Muscle layer of duodenum (tissue), 2 donors: ENCODE measurements at regions not wholly inside any gene's neighbourhood (a gene's known extent, or its start where the extent isn't known, plus 50 kb on each side); places are given as distances from the start of the nearest gene placed in this dataset.
"Not testable (repeated sequence)": the region's sequence is repeated elsewhere in the genome, so short reads cannot be mapped to it uniquely, and the experiment has no call there.

Experiments
- H3K27ac ChIP-seq: one replicate; pipeline ENCODE4 v1.7.0; 2013; ENCODE audit warnings: mild to moderate bottlenecking, low read length
- H3K27me3 ChIP-seq: one replicate; pipeline ENCODE4 v1.7.0; 2013; ENCODE audit warnings: low read depth, mild to moderate bottlenecking, control low read depth, low read length
- H3K36me3 ChIP-seq, 2 donors: one replicate each; pipeline ENCODE4 v1.7.0; 2013; ENCODE audit warnings: low read length in 2 of 2, control low read depth in 1 of 2, mild to moderate bottlenecking in 1 of 2; ENCODE audit not compliant: insufficient read depth in 2 of 2, control insufficient read depth in 1 of 2
- H3K4me1 ChIP-seq, 2 donors: one replicate each; pipeline ENCODE4 v1.7.0; 2013; ENCODE audit warnings: low read length in 2 of 2, mild to moderate bottlenecking in 2 of 2, control low read depth in 1 of 2, moderate library complexity in 1 of 2; ENCODE audit not compliant: insufficient read depth in 2 of 2, control insufficient read depth in 1 of 2
- H3K4me3 ChIP-seq, 2 donors: one replicate each; pipeline ENCODE4 v1.7.0; 2013; ENCODE audit warnings: low read length in 2 of 2, low read depth in 1 of 2, mild to moderate bottlenecking in 1 of 2
- H3K9me3 ChIP-seq, 2 donors: one replicate each; pipeline ENCODE4 v1.7.0; 2013; ENCODE audit warnings: low read length in 2 of 2, control low read depth in 1 of 2, mild to moderate bottlenecking in 1 of 2; ENCODE audit not compliant: control insufficient read depth in 1 of 2
- donor health status: healthy.

DNA sequence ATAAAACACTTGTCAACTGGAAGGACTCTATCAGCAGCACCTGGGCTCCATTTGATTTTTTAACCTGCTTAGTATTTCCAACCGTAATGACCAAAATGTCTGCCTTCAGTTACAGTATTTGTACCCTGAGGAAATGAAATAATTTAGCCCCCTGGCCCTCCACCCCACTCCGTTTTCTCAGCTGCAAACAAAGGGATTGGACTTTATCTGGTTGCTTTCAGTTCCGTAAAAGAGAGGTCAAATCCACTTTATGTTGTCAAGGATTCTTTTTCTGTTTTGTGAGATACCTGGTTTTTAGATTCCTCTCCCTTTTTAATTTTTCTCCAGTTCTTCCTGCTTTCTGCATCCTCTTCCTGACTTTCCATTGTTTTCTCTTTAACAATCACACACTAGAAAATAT is 64.4 kb upstream of the BMP2 start:
- no peak overlapping the region for H3K4me3 ChIP-seq
- peaks cover 0 to 18% of the 10 kb centered on the region in 2 donors for H3K4me1 ChIP-seq
- no peaks in the 10 kb centered on the region for H3K27me3 ChIP-seq
- H3K27ac ChIP-seq: peak overlapping the region; percentile 75
- no peaks in the 10 kb centered on the region for H3K36me3 ChIP-seq
- no peaks in the 10 kb centered on the region for H3K9me3 ChIP-seq

DNA sequence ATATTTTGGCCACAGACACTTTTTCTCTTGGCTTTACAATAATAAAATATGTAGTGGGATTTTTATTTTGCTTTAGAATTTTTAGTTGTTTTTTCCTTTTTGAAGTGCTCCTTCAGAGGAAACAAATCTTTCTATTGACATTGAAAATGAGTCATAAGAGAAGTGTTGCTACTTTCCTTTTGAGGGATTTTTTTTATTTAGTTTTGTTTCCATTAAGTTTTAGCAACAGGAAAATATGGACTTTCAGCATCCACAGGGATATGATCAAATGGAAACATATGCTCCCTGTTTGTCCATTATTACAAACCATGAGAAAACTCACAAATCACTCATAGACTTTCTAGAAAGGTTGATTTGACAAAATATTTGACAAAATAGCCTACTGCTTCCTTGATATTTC is 65.3 kb upstream of the BMP2 start:
- H3K4me1 ChIP-seq: peaks cover 0 to 18% of the 10 kb centered on the region in 2 donors
- no peaks in the 10 kb centered on the region for H3K9me3 ChIP-seq
- no peaks in the 10 kb centered on the region for H3K27me3 ChIP-seq
- H3K27ac ChIP-seq: peak overlapping the region; percentile 39
- H3K4me3 ChIP-seq: no peak overlapping the region
- no peaks in the 10 kb centered on the region for H3K36me3 ChIP-seq

- no peak overlapping the region for H3K27ac ChIP-seq
- H3K36me3 ChIP-seq: no peaks in the 10 kb centered on the region
- H3K27me3 ChIP-seq: no peaks in the 10 kb centered on the region
- no peaks in the 10 kb centered on the region for H3K9me3 ChIP-seq
- H3K4me1 ChIP-seq: peaks cover 0 to 18% of the 10 kb centered on the region in 2 donors
- no peak overlapping the region for H3K4me3 ChIP-seq
These were observed 66.7 kb upstream of the BMP2 start for GRCh38 chr20:6700563-6701329.

DNA sequence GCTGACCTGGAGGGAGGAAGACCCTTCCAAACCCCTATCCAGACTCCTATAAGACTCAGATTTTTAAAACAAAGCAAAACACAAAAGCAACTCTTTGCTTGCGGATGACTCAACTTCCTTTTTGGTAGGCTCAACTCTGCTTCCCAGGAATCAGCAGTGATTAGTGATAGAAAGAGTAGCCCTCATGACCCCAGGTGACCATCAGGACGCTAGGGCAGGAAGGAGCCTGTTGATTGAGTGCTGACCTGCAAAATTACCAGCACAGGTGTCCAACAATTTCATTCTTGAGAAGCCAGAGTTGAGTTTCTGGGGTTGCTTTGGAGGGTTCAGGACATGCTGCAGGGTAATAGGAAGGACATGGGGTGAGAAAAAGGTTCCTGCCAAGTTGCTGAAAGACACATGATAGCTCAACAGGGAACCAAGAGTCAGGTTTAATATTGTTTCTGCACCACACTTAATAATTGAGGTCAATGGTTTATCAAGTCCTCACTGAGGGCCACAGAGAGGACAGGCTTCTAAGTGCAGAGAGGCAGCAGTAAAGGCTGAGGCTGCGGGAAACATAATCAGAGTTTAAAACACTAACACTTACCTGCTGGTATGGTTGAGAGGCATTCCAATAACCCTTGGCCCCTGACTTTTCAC is 67.4 kb upstream of the BMP2 start:
- Histone ChIP-seq H3K27ac (no peak overlapping the region), H3K27me3 (no peaks in the 10 kb centered on the region), H3K4me1 (peaks cover 0 to 13% of the 10 kb centered on the region in 2 donors), H3K36me3 (no peaks in the 10 kb centered on the region), H3K4me3 (no peak overlapping the region), H3K9me3 (no peaks in the 10 kb centered on the region)

DNA sequence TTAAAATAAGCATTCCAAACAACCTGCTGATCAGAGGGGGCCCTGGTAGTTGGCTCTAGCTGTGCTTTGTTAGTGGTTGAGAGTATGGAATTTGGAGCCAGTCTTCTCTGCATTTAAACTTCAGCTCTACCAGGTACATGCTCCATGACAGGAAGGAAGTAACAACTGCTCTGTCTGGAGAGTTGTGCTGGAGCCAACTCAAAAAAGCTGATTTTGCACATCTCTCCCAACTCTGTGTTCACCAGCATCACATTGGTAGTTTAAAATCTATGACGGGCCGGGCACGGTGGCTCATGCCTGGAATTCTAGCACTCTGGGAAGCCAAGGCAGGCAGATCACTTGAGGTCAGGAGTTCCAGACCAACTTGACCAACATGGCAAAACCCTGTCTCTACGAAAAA is 68.8 kb upstream of the BMP2 start:
- H3K36me3 ChIP-seq: no peaks in the 10 kb centered on the region

GRCh38 chr20:6698056-6698455 is 69.4 kb upstream of the BMP2 start:
- Histone ChIP-seq H3K4me3 (no peak overlapping the region), H3K27ac (no peak overlapping the region), H3K9me3 (no peaks in the 10 kb centered on the region), H3K4me1 (peaks cover 0 to 13% of the 10 kb centered on the region in 2 donors), H3K36me3 (no peaks in the 10 kb centered on the region), H3K27me3 (no peaks in the 10 kb centered on the region)

More for the DNA sequence above, 68.8 kb upstream of the BMP2 start:
- Histone ChIP-seq H3K9me3 (no peaks in the 10 kb centered on the region), H3K27me3 (no peaks in the 10 kb centered on the region), H3K4me1 (peaks cover 0 to 8% of the 10 kb centered on the region in 2 donors), H3K27ac (no peak overlapping the region), H3K4me3 (no peak overlapping the region)

DNA sequence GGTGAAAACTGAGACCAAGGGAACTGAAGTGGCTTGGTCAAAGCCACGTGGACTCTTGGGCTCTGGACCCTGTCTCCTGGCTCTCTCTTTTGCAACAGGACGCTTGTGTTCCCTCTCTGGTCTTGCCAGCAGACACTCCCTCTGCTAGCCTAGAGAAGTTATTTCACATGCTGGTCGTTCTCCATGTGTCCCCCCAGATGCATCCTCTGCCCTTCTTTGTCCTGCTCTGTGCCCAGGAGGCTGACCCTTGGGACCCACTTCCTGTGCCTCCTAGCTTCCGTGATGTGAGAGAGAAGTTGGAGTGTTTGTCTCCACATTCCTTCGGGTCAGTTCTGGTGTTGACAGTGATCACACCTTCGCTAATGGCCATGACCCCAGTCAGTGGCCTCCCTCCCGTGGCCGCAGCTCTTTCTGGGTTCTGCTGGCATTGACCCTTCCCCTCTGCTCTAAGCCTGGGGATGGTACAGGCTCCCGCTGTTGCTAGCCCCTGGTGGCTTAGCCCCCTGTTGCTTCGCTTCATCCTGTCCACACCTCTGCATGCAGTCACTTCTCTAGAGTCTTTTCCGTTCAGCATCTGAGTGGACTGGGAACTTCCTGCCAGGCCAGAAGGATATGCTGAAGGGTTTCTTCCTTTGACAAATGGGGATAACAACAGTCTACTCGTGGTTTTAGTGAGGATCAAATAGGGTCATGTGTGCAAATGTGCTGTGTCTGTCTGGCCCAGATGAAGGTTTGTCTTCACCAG is 70.1 kb upstream of the BMP2 start:
- Histone ChIP-seq H3K27me3 (no peaks in the 10 kb centered on the region), H3K4me3 (no peak overlapping the region), H3K27ac (no peak overlapping the region), H3K4me1 (peaks cover 0 to 12% of the 10 kb centered on the region in 2 donors), H3K36me3 (no peaks in the 10 kb centered on the region), H3K9me3 (no peaks in the 10 kb centered on the region)

DNA sequence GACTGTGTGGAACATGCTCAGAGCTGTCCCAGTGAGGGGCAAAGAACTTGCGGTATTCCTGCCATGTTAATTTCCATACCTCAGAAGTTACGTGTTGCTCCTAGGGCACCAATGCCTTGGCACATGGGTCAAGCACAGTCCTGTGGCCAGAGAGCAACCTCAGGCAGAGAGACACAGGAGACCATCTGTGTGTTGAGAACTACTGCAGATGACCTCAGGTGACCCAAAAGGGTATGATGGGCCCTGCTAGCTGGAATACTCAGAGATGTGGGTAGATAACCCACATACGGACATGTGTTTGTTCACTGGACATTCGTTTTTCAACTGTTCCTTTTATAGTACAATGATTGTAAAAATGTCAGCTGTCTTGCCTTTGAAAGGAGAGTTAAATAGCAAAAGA is 71.5 kb upstream of the BMP2 start:
- Histone ChIP-seq H3K27me3 (no peaks in the 10 kb centered on the region), H3K4me3 (no peak overlapping the region), H3K9me3 (no peaks in the 10 kb centered on the region), H3K36me3 (no peaks in the 10 kb centered on the region), H3K4me1 (peaks cover 0 to 16% of the 10 kb centered on the region in 2 donors), H3K27ac (no peak overlapping the region)

- H3K27me3 ChIP-seq, H3K36me3 ChIP-seq, H3K4me3 ChIP-seq, H3K9me3 ChIP-seq: not testable (repeated sequence)
- Histone ChIP-seq H3K27ac (peak overlapping the region; percentile 22), H3K4me1 (peaks cover 0 to 11% of the 10 kb centered on the region in 2 donors)
These were observed 73.7 kb upstream of the BMP2 start for GRCh38 chr20:6693808-6694198.

DNA sequence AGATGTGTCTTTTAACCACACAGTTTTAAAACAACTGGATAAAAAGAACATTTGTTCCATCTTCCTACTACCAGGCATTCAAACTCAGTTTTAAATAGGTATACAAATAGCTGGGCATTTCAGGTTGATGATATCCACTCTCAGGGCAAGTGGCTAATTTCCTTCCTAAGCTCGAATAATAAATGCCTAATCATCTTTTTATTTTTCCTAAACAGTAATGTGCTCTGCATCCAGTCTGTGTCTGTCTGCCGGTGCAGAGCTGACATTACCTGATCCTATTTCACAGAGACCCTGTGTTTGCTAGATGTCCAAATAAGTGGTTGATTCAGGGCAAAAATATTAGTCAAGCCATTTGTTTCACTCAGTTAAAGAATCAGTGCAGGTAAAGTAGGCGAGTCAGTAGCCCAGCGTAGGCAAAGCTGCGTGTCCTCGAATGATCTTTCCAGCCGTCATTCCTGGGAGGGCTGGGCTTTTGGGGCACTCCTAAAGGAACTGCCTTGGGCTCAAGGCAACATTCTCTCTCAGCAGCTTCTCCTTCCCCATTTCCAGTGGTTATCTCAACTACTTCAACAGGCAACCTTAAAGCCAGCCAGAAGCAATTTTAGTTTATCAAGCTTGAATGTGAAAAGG is 74.2 kb upstream of the BMP2 start:
- H3K27me3 ChIP-seq: no peaks in the 10 kb centered on the region
- peaks cover 0 to 11% of the 10 kb centered on the region in 2 donors for H3K4me1 ChIP-seq
- H3K4me3 ChIP-seq: no peak overlapping the region
- no peaks in the 10 kb centered on the region for H3K36me3 ChIP-seq
- H3K27ac ChIP-seq: peak overlapping the region; percentile 22
- no peaks in the 10 kb centered on the region for H3K9me3 ChIP-seq

- peak overlapping the region; percentile 22 for H3K27ac ChIP-seq
These were observed 74.8 kb upstream of the BMP2 start for GRCh38 chr20:6692566-6693173.

More at GRCh38 chr20:6692566-6693173, 74.8 kb upstream of the BMP2 start:
- no peaks in the 10 kb centered on the region for H3K36me3 ChIP-seq
- no peak overlapping the region for H3K4me3 ChIP-seq
- no peaks in the 10 kb centered on the region for H3K9me3 ChIP-seq
- no peaks in the 10 kb centered on the region for H3K27me3 ChIP-seq
- H3K4me1 ChIP-seq: peaks cover 0 to 11% of the 10 kb centered on the region in 2 donors
